NCI-H1417 (cell line): ENCODE measurements at regions not wholly inside any gene's neighbourhood (a gene's known extent, or its start where the extent isn't known, plus 50 kb on each side); places are given as distances from the start of the nearest gene placed in this dataset.
"Not testable (repeated sequence)": the region's sequence is repeated elsewhere in the genome, so short reads cannot be mapped to it uniquely, and the experiment has no call there.

Source experiments
- DNase-seq, 3 experiments: peaks; one replicate each; lab custom pipeline; 2025; lab: John Stamatoyannopoulos, UW

- no peak for DNase-seq
Observed at GRCh38 chr1:80646053-80646452, 1154.7 kb upstream of the ADGRL2 start.

- DNase-seq, result no peak
Observed at GRCh38 chr1:80645621-80646020, 1155.1 kb upstream of the ADGRL2 start.

- DNase-seq, result no peak
Observed at GRCh38 chr1:80640978-80641377, 1159.8 kb upstream of the ADGRL2 start.

GRCh38 chr1:80639777-80640533 lies 1160.8 kb upstream of the ADGRL2 start:
- DNase-seq, result no peak

GRCh38 chr1:80633947-80634706 lies 1166.6 kb upstream of the ADGRL2 start:
- DNase-seq, result peak in 1 of 3 experiments; percentile 26

GRCh38 chr1:80632284-80632683 lies 1168.5 kb upstream of the ADGRL2 start:
- no peak for DNase-seq

- DNase-seq, result no peak
Observed at GRCh38 chr1:80629304-80629837, 1171.4 kb upstream of the ADGRL2 start.

GRCh38 chr1:80624682-80625081 lies 1176.1 kb upstream of the ADGRL2 start:
- no peak for DNase-seq

- no peak for DNase-seq
Observed at GRCh38 chr1:80607064-80607463, 1193.7 kb upstream of the ADGRL2 start.

GRCh38 chr1:80594013-80594412 lies 1206.7 kb upstream of the ADGRL2 start:
- DNase-seq, result peak in 1 of 3 experiments; percentile 35

- no peak for DNase-seq
Observed at GRCh38 chr1:80593197-80593596, 1207.5 kb upstream of the ADGRL2 start.

GRCh38 chr1:80582980-80583379 lies 1217.8 kb upstream of the ADGRL2 start:
- DNase-seq, result no peak

GRCh38 chr1:80579055-80579454 lies 1221.7 kb upstream of the ADGRL2 start:
- DNase-seq, result no peak

- peak in 1 of 3 experiments; percentile 66 for DNase-seq
Observed at GRCh38 chr1:80566867-80567266, 1233.9 kb upstream of the ADGRL2 start.

GRCh38 chr1:80566123-80566522 lies 1234.6 kb upstream of the ADGRL2 start:
- DNase-seq, result peak in 1 of 3 experiments; percentile 34

GRCh38 chr1:80565406-80565805 lies 1235.3 kb upstream of the ADGRL2 start:
- DNase-seq, result no peak

GRCh38 chr1:80542231-80542630 lies 1258.5 kb upstream of the ADGRL2 start:
- no peak for DNase-seq

- DNase-seq, result no peak
Observed at GRCh38 chr1:80540596-80540995, 1260.1 kb upstream of the ADGRL2 start.

GRCh38 chr1:80540149-80540548 lies 1260.6 kb upstream of the ADGRL2 start:
- DNase-seq, result no peak

GRCh38 chr1:80539298-80539697 lies 1261.4 kb upstream of the ADGRL2 start:
- DNase-seq, result not testable (repeated sequence)

- DNase-seq, result no peak
Observed at GRCh38 chr1:80536461-80536860, 1264.3 kb upstream of the ADGRL2 start.

GRCh38 chr1:80535466-80535865 lies 1265.3 kb upstream of the ADGRL2 start:
- peak in 1 of 3 experiments; percentile 15 for DNase-seq
